Prostate gland (tissue), 2 donors: ENCODE measurements at regions not wholly inside any gene's neighbourhood (a gene's known extent, or its start where the extent isn't known, plus 50 kb on each side); places are given as distances from the start of the nearest gene placed in this dataset.

Experiments
- POLR2A ChIP-seq: fragments of 450-650 bp; IDR thresholded peaks from one replicate; pipeline ENCODE4 v1.6.1; 2016; ENCODE audit warnings: antibody characterized with exemption, mild to moderate bottlenecking
- TF ChIP-seq, protein P1 (sequence below), 4 experiments: fragments of 200-600 bp in 2 of 4; fragments of 450-650 bp in 2 of 4; sonication (generic) in 2 of 4; IDR thresholded peaks; 1 replicate in 3 of 4; 2 replicates in 1 of 4; pipeline ENCODE4 v1.5.1; 2016 to 2019; ENCODE audit warnings: antibody characterized with exemption in 4 of 4, mild to moderate bottlenecking in 2 of 4, moderate library complexity in 2 of 4

DNA sequence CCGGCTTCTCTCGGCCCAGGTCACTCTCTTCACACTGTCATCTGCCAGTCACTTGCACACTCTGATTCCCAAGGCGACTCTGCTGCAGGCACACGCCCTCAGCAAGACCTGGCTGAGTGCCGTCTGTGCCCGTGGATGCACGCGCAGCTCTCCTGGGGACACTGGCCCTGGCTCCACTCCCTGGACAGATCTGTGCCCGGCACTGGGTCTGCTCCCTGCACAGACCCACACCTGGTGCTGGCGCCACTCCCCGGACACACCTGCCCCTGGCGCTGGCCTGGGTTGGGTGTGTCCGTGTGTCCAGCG, 133.2 kb downstream of the DNAJB6 start:
- TF ChIP-seq, protein P1, sequence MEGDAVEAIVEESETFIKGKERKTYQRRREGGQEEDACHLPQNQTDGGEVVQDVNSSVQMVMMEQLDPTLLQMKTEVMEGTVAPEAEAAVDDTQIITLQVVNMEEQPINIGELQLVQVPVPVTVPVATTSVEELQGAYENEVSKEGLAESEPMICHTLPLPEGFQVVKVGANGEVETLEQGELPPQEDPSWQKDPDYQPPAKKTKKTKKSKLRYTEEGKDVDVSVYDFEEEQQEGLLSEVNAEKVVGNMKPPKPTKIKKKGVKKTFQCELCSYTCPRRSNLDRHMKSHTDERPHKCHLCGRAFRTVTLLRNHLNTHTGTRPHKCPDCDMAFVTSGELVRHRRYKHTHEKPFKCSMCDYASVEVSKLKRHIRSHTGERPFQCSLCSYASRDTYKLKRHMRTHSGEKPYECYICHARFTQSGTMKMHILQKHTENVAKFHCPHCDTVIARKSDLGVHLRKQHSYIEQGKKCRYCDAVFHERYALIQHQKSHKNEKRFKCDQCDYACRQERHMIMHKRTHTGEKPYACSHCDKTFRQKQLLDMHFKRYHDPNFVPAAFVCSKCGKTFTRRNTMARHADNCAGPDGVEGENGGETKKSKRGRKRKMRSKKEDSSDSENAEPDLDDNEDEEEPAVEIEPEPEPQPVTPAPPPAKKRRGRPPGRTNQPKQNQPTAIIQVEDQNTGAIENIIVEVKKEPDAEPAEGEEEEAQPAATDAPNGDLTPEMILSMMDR (IDR thresholded peaks at IDR 0.05): no peak
- TF ChIP-seq POLR2A: no peak
